Ureter (tissue), 1 donor: ENCODE measurements at regions not wholly inside any gene's neighbourhood (a gene's known extent, or its start where the extent isn't known, plus 50 kb on each side); places are given as distances from the start of the nearest gene placed in this dataset.

Source experiments
- DNase-seq: peaks from one replicate; pipeline ENCODE4 v3.0.0-alpha.2; 2020; ENCODE audit warnings: low spot score
- donor health status: DM: yes; HTN: yes; CAD: no.

DNA sequence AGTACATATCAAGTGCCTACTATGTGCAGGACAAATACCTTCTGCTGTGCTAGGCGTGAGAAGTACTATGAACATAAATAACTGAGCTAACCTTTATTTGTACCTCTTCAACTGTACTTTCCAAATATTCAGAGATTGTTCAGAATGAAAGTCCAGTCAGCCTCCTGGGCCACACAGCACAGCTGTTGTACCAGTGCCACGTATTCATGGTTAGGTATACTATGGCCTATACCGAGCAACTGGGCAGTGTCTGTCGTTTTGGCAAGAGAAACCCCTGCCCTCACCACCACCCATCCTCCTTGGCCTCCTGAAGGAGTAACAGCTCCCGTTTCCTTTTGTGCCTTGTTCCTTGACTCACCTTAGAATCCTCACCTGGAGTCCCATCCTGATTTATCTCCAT, 53.0 kb downstream of the RASSF10 start:
- DNase-seq, result no peak

DNA sequence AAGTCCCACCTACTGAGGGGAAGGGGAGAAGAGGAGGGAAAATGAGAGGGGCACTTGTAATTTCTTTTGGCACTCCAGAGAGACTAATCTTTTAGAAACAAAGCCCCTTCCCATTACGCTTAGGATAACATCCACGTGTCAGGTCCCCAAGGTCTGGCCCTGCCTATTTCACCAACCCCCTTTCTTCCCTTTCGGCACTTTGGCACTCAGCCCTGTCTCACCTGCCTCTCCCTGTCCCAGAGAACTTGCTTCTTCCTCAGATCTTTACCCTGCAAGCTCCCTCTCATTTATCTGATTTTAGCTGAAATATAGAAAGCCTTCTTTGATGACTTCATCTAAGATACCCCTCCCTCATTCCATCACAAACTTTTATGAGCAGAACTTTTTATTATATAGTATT, 55.5 kb downstream of the RASSF10 start:
- no peak for DNase-seq

DNA sequence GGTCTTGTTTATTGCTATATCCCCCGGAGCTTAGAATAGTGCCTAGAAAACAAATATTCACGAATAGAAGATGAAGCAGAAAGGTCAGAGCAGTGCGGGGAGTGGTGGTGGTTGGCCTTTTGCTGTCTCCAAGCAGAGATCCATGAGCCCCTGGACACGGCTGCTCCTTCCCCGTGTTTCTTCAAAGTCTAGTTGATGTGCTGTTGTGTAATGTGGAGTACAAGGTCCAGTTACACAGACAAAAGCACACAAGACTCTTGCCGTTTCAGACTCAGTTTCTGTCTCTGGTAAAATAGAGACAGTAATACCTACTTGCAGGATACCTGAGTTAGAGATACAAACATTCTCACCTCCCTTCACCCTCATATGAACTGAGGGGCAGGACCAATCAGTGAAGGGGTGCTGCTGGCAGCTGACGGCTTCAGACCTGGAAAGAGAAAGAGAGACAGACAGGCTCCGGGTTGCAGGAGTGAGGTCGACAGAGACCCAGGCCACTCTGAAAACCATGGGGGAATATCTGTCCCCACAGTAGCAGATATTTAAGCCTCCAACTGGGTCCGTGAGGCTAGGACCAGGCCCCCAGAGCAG, 56.2 kb downstream of the RASSF10 start:
- no peak for DNase-seq

DNA sequence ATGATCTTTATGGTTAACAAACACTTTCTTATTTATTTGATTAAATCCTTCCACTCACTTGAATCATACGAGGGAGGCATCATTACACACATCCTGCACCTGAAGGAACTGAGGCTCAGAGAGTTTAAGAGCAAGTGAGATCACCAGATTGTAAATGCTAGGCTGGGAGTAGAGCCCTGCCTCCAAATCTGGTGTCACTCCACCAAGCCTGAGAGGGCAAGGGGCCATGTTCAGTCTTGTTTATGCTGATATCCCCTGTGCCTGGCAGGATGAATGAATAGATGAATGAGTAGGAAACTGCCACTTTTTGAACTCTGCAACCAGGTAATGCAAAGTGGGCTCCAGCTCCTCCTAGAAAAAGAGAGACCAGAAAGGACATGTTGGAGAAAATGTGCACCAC, 59.1 kb downstream of the RASSF10 start:
- no peak for DNase-seq

DNA sequence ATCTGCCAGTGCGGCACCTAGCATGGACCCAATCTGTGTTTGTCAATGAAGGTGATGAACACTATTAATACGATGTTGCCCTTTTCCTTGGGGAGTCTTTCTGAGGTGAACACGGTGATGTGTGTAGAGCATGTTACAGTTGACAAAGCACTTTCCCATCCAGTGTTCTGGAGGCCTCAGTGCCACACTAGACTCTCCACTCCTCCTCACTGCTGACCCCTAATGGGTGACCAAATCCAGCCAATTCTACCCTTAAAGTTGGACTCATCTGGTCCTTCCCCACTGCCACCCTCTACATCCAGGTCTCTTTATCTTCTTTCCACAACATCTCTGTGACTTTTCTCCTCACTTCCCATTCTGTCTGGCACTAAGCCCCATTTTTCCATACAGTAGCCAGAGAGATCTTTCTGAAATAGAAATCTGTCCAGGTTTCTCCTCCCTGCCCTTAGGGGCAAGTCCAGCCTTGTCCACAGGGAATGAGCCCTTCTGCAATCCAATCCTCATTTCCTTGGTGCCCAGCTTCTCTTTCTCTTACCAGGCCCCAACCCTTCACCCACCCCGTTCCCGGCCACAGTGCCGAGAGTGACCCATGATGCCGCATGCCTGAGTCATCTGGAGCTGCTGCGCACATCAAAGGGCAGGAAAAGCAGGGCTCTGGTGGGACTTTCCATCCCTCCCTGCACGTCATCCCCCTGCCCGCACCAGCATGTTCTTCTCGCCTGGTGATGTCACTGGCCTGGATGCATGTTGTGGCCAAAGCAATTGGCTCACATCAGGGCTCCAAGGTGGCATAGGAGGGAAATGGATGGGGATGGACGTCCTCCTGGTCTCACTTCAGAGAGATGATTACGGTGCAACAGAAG, 64.2 kb downstream of the RASSF10 start:
- peak; percentile 57 for DNase-seq

DNA sequence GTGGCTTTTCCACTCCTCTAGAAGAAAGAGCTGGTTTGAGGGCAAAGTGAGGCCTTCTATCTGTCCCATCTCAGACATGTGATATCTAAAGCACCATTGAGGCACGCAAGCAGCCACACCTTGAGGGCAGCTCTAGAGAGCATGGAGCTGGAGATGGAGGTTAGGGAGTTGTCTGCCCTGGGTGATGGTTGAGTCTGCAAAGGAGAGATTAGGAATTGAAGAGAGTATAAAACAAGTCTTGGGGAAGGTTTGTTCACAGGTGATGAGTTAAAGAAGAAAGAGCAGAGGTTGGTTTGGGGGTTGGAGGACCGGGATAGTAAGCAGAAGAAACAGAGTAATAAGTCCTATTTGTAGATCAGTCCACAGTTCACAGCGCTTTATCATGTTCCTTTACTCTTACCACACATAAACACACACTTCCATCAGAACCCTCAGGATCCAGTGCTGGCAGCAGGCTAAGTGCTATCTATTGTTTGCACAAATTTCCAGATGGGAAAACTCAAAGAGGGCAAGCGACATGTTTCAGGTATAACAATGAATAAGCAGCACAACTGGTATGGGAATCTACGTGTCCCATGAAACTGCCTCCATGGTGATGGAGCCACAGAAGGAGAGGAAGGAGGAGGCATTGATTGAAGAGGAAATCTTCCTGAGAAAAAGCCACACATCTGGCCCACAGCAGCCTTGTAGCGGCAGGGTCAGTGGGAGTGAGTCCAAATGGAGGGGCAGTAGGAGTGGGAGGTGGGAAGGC, 65.8 kb downstream of the RASSF10 start:
- DNase-seq, result no peak

DNA sequence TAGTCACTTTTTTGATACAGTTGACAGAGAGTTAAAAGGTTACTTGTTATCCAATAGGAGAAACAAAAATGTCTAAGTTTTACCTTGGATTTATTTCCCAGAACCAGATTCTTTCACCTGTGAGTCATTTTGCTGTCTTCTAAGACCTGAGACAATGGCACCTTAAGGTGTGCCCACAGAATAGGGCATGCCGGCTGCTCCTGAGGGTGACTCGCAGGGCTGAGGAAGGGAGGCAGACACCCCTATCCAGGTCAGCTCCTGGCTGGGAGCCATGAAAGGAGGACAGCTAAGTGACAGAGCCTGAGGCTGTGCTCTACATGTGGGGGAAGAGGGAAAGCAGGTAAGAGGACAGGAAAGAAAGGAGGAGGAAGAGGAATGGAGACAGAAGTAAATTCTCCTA, 67.8 kb downstream of the RASSF10 start:
- DNase-seq, result no peak

DNA sequence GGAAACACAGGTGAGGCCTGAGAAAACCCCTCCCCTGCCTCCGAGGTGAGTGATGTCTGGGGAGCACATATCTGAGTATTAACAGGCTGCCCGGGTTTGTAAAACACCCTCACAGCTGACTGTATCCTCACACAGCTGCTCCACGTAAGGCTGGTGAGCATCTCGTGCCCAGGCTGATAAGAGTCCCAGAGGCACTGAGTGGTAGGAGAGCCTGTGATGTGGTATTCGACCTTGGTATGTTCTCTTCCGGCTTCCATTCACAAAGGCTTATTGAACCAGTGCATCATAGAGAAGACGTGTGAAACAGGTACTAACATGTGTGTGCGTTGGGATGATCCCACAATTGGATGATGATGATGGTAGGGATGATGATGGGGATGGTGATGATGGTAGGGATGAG, 71.7 kb downstream of the RASSF10 start:
- no peak for DNase-seq

DNA sequence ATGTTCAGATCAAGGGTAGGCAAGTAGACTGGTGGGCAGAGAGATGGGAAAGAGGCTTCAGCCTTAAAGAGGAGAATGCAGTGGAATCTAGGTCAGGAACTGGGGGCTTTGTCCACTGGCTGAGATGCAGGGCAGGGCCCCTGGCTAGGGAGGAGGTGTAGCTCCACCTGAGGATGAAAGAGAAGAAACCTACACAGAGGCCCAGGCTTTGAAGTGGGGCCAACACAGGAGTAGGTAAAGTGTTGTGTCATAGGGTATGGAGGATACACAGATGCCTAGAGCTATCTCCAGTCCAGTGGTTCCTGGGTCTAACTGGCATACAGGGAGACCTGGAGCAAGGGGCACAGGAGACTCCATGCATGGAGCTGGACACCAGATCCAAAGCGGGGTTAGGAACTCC, 73.5 kb downstream of the RASSF10 start:
- DNase-seq, result no peak

DNA sequence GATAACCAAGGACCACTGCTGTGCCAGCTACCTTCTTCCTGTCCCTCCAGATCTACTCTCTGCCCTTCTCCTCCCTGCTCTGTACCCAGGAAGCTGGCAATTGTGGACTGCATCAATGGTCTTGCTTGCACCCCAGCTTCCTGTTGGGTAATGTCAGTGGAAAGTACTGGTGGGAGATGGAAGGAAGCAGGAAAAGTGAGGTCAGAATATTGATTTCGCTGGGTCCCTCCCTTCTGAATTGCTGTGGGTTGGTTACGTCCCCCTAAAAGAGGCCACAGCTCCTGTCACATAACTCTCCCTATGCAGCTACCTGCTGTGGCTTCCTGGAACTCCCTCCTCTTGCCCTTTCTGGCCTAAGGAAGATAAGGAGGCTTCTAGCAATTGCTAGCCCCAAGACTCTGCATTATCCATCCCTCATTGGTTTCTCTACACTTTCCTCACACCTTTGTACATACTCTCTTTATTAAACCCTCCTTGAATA, 81.2 kb downstream of the RASSF10 start:
- no peak for DNase-seq

DNA sequence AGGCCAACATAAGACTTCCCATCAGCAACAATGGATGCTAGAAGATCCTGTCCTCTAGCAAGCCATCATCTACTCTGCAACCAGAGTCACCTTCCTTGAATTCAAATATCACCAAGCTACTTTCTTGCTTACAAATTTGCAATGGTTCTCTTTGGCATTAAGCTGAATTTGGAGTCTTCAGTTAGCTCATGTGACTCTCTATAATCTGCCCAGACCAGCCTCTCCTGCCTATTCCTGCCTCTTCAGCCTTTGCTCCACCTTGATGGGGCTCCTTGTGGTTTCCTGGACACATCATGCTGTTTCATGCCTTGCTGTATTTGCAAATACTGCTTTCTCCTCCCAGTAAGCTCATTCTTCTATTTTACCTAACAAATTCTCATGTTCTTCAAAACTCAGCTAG, 82.3 kb downstream of the RASSF10 start:
- DNase-seq, result no peak

DNA sequence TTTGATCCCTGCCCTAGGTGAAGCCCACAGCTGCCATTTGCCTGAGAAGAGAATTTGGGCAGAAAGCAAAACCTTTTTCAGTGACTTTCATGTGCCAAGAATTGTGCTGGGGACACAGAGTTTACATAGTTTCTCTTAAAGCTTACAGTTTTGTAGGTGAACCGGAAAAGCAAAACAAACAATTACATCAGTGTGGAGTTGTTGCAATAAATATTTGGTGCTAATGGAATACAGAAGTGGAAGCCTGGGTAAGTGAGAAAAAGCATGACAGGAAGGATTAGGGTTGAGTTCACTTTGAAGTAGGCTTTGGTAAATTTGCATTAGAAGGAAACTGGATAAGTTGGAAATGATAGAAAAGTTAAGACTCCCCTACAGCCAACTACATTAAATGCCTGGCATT, 82.7 kb downstream of the RASSF10 start:
- DNase-seq, result no peak

DNA sequence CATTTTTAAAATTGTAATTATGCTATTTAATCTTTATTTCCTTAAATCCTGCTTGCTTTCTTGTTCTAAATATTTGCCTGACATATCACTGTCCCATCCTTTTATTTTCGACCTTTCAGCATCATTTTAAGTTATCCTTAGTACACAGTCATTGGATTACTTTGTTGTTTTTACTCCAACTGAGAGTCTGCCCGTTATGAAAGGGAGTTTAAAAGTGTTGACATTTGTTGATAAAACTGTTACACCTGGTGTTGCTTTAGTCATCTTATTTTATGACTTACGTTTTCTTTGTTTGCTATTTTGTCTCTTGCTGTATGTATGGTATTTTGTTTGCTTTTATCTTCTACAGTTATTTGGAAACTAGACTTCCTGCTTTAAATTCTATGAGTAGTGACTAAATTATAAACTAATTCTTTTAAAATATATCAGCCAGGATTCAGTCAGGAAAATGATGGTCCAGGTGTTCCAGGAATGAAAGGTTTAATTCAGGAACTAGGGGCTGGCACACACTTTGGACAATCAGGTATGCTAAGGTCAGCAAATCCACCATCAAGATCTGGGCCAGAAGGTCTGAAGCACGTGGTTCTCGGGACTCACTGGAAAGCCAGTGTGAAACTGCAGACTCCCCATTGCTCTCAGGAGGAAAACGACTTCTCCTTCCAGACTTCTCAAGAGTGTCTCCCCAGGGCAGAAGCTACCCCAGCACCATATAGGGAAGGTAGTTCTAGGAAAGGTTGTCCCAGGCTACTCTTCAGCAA, 86.0 kb downstream of the RASSF10 start:
- no peak for DNase-seq

DNA sequence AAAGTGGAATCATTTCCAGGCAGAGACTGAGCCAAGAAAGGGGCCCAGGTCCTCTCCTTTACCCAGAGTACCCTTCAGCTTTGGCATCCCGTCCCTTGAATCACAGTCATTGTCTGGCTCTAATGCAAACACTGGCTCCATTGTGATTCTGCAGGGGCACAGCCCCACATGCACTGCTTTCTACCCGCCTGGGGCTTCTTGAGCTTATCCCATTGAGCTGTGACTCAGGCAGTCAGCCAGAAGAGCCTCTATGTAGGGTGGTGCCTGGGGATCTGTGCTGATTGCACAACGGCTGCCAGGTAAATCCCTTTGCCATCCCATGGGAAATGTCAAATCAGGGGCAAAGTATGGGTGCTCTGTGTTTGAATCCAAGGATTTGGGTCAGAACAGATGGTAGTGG, 88.9 kb downstream of the RASSF10 start:
- no peak for DNase-seq

DNA sequence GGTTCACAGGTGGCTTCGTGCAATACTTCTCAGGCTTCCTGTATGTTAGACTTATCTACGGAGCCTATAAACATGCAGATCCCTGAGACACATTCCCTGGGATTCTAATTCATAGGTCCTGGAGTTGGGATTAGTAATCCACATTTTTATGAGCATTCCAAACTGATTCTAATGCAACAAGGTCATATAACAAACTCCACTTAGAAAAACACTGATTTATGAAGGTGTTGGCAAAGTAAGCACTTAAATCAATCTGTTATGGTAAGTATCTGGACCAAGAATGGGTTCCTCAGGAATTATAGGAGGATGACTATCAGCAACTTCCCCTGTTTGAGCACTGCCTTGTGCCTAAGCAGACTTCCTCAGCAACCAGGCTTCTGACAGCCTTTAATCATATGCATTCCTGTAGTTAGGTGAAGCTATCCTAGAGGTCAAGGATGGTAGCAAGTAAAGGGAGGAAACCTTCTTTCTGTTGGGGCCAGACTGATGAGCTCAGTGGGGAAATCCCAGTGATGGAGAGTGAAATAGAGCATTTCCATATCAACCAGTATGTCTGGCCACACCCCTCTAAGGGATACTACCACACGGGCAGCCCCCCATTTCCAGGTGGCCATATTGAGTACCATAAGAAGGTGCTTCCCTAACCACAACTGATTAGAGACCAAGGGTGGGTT, 89.6 kb downstream of the RASSF10 start:
- no peak for DNase-seq

DNA sequence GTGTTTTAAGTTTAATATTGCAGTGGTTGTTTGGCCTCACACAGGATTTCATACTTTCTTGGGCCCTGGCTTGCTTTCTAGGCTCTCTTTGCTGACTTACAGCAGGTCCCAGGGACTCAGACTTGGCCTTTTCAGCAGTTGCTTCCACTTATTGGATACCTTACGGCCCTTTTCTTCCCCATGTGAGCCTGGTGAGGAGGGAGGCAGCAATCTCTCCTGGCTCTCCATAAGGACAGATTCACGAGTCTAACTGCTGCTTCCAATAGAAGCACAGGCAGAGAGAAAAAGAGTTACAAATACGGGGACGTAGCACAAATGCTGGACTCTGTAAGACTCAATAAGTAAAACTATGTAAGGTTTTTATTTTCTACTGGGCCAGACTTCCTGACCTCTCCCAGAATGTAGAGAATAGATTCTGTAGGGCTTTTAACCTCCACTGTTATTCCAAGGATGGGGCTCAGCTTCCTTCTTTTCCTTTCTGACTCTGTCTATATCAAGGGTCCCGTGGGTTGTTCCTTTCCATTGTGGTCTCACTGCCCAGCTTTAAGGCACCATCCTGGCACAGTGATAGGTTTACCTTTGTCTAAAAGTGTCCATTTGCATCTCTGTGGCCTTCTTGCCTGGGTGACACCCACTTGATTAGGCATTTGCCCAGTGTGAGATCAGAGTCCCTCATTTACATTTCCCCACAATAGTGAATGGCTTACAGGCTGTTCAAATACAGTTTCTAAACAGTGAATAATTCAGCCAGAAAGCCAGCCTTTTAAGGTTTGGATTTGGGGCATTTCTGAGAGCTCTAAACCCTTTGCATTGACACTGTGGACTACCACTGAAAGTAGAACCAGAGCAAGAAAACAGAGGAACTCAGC, 92.8 kb downstream of the RASSF10 start:
- no peak for DNase-seq

DNA sequence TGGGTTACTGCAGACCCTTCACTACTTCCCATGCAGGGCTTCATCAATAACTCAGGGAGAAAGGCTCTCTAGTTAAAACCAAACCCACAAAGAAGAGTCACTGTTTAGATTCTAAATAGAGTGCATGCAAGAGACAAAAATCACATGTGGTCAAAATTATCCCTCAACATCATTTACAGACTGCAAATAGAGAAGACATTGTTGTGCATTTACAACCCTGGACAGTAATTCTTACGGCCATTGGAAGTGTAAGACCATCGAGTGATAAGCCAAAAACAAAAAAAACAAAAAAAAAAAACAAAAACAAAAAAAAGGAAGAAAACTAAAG, 93.4 kb downstream of the RASSF10 start:
- DNase-seq, result no peak

DNA sequence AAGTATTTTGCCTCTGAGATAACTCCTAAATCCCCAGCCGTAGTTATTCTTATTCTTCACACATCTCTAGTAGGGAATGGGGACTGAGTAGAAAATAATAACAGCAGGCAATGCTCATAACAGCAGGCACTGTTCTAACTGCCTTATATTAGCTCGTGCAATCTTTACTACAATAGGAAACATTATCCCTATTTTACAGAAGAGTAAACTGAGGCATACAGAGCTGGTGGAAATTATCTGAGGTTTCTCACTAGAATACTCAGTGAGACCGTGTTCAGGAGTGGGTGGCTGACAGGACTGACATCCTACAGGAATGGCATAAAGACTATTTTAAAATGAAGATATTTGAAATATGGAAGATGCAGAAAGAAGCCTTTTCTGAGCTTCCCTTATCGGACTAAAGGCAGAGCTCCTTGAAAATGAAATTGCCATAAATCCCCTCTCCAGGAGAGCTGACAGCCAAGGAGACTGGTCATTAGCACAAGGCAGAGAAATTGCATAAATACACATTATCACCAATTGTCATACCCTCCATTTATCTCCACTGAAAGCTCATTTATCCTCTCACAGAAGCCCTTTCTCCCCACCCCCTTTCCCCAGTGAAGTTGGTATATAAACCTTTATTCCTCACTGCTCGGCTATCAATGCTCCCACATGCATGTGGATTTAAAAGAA, 93.9 kb downstream of the RASSF10 start:
- no peak for DNase-seq

DNA sequence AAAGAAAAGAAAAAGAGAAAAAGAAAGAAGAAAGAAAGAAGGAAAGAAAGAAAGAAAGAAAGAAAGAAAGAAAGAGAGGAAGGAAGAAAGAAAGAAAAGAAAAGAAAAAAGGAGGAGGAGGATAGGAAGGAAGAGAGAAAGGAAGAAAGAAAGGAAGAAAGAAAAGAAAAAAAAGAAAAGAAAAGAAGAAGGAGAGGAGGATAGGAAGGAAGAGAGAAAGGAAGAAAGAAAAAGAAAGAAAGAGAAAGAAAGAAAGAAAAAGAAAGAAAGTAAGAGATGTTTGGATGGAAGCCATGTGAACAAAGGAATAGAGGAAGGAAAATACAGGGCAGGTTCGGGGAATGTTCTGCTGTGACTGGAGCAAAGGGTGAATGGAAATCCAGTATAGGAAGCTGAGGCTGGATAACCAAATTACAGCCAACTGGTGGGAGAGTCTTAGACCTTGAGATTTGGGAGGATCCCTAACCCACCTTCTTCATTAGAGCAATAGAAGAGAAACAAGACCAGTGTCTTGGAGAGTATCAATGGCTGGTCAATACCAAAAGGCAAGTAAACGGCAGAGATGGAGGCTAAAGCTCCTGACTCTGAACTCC, 94.9 kb downstream of the RASSF10 start:
- no peak for DNase-seq
